T-helper 1 cell (primary cell): ENCODE measurements at regions not wholly inside any gene's neighbourhood (a gene's known extent, or its start where the extent isn't known, plus 50 kb on each side); places are given as distances from the start of the nearest gene placed in this dataset.
A peak's percentile ranks its signal among the peaks of the same experiment; 100 is the strongest.
"Not testable (repeated sequence)": the region's sequence is repeated elsewhere in the genome, so short reads cannot be mapped to it uniquely, and the experiment has no call there.

ENCODE experiments used
- DNase-seq, 5 donors: peaks; one replicate each; pipeline ENCODE4 v3.0.0-alpha.2; 2012 to 2020

GRCh38 chr2:62326735-62327134 lies 130.8 kb downstream of the B3GNT2 start:
- DNase-seq = no peak

GRCh38 chr2:62325398-62325797 lies 129.5 kb downstream of the B3GNT2 start:
- no peak for DNase-seq

- DNase-seq = no peak
Observed at GRCh38 chr2:62321380-62322289, 125.7 kb downstream of the B3GNT2 start.

- DNase-seq = no peak
Observed at GRCh38 chr2:62320657-62321357, 124.9 kb downstream of the B3GNT2 start.

- DNase-seq = not testable (repeated sequence)
Observed at GRCh38 chr2:62320137-62320536, 124.2 kb downstream of the B3GNT2 start.

- DNase-seq = no peak
Observed at GRCh38 chr2:62319070-62319469, 123.2 kb downstream of the B3GNT2 start.

GRCh38 chr2:62315476-62315875 lies 119.6 kb downstream of the B3GNT2 start:
- DNase-seq = no peak

GRCh38 chr2:62314291-62314690 lies 118.4 kb downstream of the B3GNT2 start:
- DNase-seq = no peak

- peak in 1 of 5 donors; percentile 45 for DNase-seq
Observed at GRCh38 chr2:62313449-62314227, 117.7 kb downstream of the B3GNT2 start.

- peak in 1 of 5 donors; percentile 56 for DNase-seq
Observed at GRCh38 chr2:62309465-62310091, 113.7 kb downstream of the B3GNT2 start.

GRCh38 chr2:62309081-62309464 lies 113.2 kb downstream of the B3GNT2 start:
- no peak for DNase-seq

GRCh38 chr2:62307469-62308389 lies 111.8 kb downstream of the B3GNT2 start:
- DNase-seq = no peak

- DNase-seq = peak in 3 of 5 donors; percentile 16 to 67 (median 23)
Observed at GRCh38 chr2:62306751-62307468, 111.0 kb downstream of the B3GNT2 start.

GRCh38 chr2:62305421-62306176 lies 109.7 kb downstream of the B3GNT2 start:
- DNase-seq = peak in 2 of 5 donors; percentile 10 to 41

GRCh38 chr2:62304429-62305417 lies 108.8 kb downstream of the B3GNT2 start:
- peak in 2 of 5 donors; percentile 8 to 46 for DNase-seq

GRCh38 chr2:62303788-62304187 lies 107.9 kb downstream of the B3GNT2 start:
- peak in 1 of 5 donors; percentile 6 for DNase-seq

- no peak for DNase-seq
Observed at GRCh38 chr2:62302631-62303435, 106.9 kb downstream of the B3GNT2 start.

- no peak for DNase-seq
Observed at GRCh38 chr2:62300925-62301324, 105.0 kb downstream of the B3GNT2 start.
